Right lobe of liver (tissue), 4 donors: ENCODE measurements at regions not wholly inside any gene's neighbourhood (a gene's known extent, or its start where the extent isn't known, plus 50 kb on each side); places are given as distances from the start of the nearest gene placed in this dataset.

Source experiments
- POLR2A ChIP-seq: fragments of 450-650 bp; IDR thresholded peaks from one replicate; pipeline ENCODE4 v1.6.1; 2017; ENCODE audit warnings: antibody characterized with exemption, mild to moderate bottlenecking
- TF ChIP-seq, protein P1 (sequence below), 4 donors: fragments of 200-600 bp in 3 of 4; fragments of 450-650 bp in 1 of 4; IDR thresholded peaks; one replicate each; pipeline versions ENCODE4 v1.5.1 to v1.8.0; 2016 to 2022; ENCODE audit warnings: antibody characterized with exemption in 4 of 4, mild to moderate bottlenecking in 2 of 4
- donor health status: DM: no; HTN: no; CAD: no.
- donor health status: DM: no; HTN: no; CAD: no.
- donor health status: DM: no; HTN: yes; CAD: no.

DNA sequence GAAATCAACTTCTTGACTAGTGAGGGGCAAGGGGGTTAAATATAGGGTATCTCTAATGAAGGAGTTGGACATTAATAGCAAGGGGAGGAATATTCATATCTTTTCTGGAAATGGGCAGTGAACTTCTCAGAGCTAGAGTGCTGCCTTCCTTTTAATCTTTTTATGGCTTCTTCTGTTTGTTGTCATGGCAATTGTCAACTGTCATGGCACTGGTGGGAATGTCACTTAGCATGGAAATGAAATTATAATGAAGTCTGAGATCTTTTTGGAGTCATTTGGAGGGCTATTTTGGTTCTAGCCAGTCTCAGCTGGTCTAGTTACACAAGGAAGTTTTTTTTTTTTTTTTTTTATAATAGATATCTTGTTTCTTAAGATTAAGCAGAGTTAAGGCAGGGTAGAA is 250.2 kb downstream of the AASDHPPT start:
- TF ChIP-seq, protein P1, sequence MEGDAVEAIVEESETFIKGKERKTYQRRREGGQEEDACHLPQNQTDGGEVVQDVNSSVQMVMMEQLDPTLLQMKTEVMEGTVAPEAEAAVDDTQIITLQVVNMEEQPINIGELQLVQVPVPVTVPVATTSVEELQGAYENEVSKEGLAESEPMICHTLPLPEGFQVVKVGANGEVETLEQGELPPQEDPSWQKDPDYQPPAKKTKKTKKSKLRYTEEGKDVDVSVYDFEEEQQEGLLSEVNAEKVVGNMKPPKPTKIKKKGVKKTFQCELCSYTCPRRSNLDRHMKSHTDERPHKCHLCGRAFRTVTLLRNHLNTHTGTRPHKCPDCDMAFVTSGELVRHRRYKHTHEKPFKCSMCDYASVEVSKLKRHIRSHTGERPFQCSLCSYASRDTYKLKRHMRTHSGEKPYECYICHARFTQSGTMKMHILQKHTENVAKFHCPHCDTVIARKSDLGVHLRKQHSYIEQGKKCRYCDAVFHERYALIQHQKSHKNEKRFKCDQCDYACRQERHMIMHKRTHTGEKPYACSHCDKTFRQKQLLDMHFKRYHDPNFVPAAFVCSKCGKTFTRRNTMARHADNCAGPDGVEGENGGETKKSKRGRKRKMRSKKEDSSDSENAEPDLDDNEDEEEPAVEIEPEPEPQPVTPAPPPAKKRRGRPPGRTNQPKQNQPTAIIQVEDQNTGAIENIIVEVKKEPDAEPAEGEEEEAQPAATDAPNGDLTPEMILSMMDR (IDR thresholded peaks at IDR 0.05), result no peak
- no peak for TF ChIP-seq POLR2A
